ENCODE measurements at regions not wholly inside any gene's neighbourhood (a gene's known extent, or its start where the extent isn't known, plus 50 kb on each side); places are given as distances from the start of the nearest gene placed in this dataset.

- H3K27ac ChIP-seq (replicated peaks) = no peak overlapping the region
These were observed 115.0 kb upstream of the RBMS1 start for GRCh38 chr2:160608599-160608998.

DNA sequence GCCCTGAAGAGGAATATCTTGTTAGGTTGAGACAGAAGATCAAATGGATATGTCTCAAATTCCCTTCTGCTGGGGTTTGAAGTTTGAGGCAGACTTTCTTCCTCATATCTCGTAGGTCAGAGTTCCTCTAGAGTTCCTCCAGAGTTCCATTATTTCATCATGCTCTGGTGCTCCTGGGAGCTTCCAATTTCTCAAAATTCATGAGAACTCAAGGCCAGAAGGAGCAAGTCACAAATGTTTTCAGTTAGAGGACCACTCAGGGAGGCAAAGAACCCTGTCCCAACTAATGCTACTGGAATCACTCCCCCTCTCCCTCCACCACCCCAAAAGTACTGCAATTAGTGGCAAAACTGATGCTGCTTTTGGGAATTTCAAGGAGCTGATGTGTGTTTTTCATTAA lies 115.7 kb upstream of the RBMS1 start:
- TF ChIP-seq GABPA (IDR thresholded peaks at IDR 0.05; ENCODE audit: low read depth) (no peak), SPI1 (IDR thresholded peaks at IDR 0.05; ENCODE audit: borderline replicate concordance, low read depth) (no peak), POLR2AphosphoS5 (IDR thresholded peaks at IDR 0.05; ENCODE audit: low read depth) (no peak), CTCF (IDR thresholded peaks at IDR 0.05; ENCODE audit: insufficient read depth, low read length) (no peak)
- TF ChIP-seq, protein P1, sequence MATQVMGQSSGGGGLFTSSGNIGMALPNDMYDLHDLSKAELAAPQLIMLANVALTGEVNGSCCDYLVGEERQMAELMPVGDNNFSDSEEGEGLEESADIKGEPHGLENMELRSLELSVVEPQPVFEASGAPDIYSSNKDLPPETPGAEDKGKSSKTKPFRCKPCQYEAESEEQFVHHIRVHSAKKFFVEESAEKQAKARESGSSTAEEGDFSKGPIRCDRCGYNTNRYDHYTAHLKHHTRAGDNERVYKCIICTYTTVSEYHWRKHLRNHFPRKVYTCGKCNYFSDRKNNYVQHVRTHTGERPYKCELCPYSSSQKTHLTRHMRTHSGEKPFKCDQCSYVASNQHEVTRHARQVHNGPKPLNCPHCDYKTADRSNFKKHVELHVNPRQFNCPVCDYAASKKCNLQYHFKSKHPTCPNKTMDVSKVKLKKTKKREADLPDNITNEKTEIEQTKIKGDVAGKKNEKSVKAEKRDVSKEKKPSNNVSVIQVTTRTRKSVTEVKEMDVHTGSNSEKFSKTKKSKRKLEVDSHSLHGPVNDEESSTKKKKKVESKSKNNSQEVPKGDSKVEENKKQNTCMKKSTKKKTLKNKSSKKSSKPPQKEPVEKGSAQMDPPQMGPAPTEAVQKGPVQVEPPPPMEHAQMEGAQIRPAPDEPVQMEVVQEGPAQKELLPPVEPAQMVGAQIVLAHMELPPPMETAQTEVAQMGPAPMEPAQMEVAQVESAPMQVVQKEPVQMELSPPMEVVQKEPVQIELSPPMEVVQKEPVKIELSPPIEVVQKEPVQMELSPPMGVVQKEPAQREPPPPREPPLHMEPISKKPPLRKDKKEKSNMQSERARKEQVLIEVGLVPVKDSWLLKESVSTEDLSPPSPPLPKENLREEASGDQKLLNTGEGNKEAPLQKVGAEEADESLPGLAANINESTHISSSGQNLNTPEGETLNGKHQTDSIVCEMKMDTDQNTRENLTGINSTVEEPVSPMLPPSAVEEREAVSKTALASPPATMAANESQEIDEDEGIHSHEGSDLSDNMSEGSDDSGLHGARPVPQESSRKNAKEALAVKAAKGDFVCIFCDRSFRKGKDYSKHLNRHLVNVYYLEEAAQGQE (IDR thresholded peaks at IDR 0.05; ENCODE audit: insufficient replicate concordance, low read depth) = no peak
- Histone ChIP-seq H3K4me3 (replicated peaks; ENCODE audit: insufficient read depth, low read length) (no peak overlapping the region), H3K27me3 (ENCODE audit: insufficient read depth, poor library complexity, severe bottlenecking) (no peaks in the 10 kb centered on the region), H3K27ac (replicated peaks) (no peak overlapping the region)
- no peak for DNase-seq (ENCODE audit: low read depth in 1 of 2, low spot score in 1 of 2)

More at GRCh38 chr2:160608599-160608998, 115.0 kb upstream of the RBMS1 start:
- Histone ChIP-seq H3K27me3 (ENCODE audit: insufficient read depth, poor library complexity, severe bottlenecking) (no peaks in the 10 kb centered on the region), H3K4me3 (replicated peaks; ENCODE audit: insufficient read depth, low read length) (no peak overlapping the region)
- DNase-seq (ENCODE audit: low read depth in 1 of 2, low spot score in 1 of 2) = no peak
- TF ChIP-seq SPI1 (IDR thresholded peaks at IDR 0.05; ENCODE audit: borderline replicate concordance, low read depth) = no peak
- TF ChIP-seq POLR2AphosphoS5 (IDR thresholded peaks at IDR 0.05; ENCODE audit: low read depth) = no peak
- TF ChIP-seq, protein P1 (IDR thresholded peaks at IDR 0.05; ENCODE audit: insufficient replicate concordance, low read depth) = no peak
- no peak for TF ChIP-seq GABPA (IDR thresholded peaks at IDR 0.05; ENCODE audit: low read depth)
- no peak for TF ChIP-seq CTCF (IDR thresholded peaks at IDR 0.05; ENCODE audit: insufficient read depth, low read length)

GRCh38 chr2:160610041-160610440 lies 116.4 kb upstream of the RBMS1 start:
- no peak for DNase-seq (ENCODE audit: low read depth in 1 of 2, low spot score in 1 of 2)
- Histone ChIP-seq H3K27ac (replicated peaks) (no peak overlapping the region), H3K4me3 (replicated peaks; ENCODE audit: insufficient read depth, low read length) (no peak overlapping the region), H3K27me3 (ENCODE audit: insufficient read depth, poor library complexity, severe bottlenecking) (no peaks in the 10 kb centered on the region)
- TF ChIP-seq CTCF (IDR thresholded peaks at IDR 0.05; ENCODE audit: insufficient read depth, low read length) (no peak), POLR2AphosphoS5 (IDR thresholded peaks at IDR 0.05; ENCODE audit: low read depth) (no peak), SPI1 (IDR thresholded peaks at IDR 0.05; ENCODE audit: borderline replicate concordance, low read depth) (no peak), GABPA (IDR thresholded peaks at IDR 0.05; ENCODE audit: low read depth) (no peak)
- TF ChIP-seq, protein P1 (IDR thresholded peaks at IDR 0.05; ENCODE audit: insufficient replicate concordance, low read depth) = no peak
